Suppressor macrophage (primary cell): ENCODE measurements at regions not wholly inside any gene's neighbourhood (a gene's known extent, or its start where the extent isn't known, plus 50 kb on each side); places are given as distances from the start of the nearest gene placed in this dataset.

ENCODE experiments used
- DNase-seq, 4 experiments: peaks; one replicate each; pipeline ENCODE4 v3.0.0-alpha.2; 2020 to 2022

- DNase-seq, result peak in 2 of 4 experiments; percentile 32 to 42
Observed at GRCh38 chr1:58836408-58836807, 52.6 kb upstream of the JUN start.

DNA sequence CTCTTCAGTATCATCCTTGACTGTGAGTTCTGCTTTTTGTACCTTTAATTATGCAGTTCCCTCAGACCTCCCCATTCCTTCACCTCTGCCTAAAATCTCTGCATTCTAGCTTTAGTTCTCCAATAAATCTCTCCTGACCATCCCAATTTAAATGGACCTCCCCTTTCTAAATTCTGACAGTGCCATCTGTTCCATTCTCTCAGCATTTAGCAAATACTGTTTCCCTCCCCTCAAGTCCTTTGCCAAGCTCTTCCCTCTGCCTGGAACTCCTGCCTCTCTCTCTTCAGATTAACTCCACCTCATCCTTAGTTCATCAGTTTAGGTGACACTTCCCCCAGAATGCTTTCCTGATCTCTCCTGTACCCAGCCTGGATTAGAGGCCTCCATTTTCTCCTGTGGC is 54.0 kb upstream of the JUN start:
- DNase-seq, result no peak

DNA sequence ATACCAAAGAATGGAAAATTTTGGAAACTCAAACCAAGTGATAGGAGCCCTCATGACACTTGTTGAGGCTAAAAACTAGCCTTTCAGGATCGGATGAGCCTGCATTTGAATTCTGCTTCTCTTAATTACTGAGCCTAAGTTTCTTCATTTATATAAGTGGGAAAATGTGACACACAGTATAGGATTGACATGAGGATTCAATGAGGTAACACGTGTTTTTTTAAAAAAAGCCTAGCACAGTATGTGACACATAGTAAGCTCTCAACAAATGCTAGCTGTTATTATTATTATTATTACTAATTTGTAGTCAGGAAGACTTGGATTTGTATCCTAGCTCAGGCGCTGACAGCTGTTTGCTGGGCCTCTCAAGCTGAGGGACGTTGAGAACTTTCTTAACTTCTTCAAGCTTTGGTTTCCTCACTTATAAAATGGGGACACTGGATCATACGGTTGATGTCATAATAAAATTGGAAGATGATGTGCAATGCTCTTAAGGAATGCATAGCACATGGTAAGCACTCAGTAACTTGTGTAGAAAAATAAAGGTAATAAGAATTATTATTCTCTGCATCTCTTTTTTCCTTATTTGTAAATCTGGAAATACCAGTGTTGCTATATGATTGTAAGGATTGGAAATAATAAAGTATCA is 55.4 kb upstream of the JUN start:
- DNase-seq, result no peak

DNA sequence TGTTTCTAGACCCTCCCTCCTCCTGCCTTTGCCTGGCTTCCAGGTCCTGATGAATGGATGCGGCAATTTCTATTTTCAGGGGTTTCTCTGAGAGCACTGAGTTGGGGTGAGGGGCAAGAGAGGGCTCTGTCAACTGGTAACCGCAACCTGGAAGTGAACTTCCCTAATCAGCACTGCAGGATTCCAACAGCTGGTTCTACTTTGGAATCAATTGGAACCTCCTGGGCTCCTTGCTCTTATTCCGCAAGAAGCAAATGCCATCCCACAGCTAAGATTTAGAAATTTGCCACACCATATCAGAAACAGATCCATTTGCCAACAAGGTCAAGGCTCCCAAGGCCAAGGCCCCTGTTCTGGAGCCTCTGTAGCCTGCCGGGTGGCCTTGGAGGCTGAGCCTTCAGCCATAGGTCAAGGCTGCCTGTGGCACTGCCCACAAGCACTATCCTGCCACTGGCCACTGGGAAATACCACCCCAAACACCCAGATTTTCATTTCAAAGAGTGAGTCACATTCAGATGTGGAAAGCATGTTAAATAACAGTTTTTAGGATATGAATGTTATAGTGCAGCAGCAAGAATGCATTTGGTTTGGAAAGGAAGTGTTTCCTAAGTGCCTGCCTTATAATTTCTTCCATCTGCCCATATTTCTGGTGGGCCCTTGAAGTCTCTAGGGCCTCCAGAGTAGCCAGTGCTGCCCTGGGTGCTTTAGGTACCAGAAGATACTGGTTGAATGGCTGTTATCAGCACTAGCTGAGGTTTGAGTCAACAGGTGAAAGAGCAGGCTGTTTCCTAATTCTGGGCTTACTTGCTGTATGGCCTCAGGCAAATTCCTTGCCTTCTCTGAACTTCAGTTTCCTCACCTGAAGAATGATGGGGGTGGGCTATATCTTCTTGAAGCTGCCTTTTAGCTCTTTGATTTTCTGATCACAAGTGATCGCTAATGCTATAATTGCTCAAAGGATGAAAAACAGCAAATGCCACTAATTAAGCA is 56.3 kb upstream of the JUN start:
- DNase-seq, result no peak

GRCh38 chr1:58841455-58841854 is 57.6 kb upstream of the JUN start:
- peak; percentile 52 to 78 (median 73) for DNase-seq

GRCh38 chr1:58842941-58843340 is 59.1 kb upstream of the JUN start:
- no peak for DNase-seq

DNA sequence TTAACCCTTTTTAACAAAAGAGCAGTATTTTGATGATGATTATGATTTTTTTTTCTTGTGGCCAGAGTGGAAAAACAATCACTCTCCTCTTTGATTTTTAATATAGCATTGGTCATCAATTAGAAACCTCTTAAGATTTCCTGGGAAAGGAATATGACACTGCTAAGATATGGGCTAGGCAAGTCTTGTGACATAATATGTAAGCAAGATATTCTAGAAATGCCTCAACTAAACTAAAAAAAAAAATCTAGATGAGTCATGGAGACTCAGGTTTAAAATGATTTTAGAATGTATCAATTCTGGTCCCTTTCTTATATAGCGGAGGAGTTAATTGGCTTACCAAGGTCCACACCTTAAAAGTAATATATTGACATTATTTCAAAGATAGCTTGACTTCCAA is 60.3 kb upstream of the JUN start:
- no peak for DNase-seq

DNA sequence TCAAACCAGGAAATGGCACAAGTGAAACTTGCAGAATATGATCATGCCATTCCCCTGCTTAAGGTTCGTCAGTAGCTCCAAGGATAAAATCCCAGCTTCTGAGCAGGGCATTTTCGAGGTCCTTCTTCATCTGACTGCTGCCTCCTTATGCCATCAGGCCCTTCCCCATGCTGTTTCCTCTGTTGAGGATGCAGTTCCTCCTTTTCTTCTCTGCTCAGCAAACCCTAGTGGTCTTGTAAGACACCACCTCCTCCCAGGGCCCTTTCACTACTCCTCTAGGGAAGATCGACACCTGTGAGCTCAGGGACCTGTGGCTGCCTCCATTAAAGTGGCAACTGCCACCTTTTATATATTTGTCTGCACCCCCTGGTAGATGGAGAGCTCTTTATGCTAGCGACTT is 62.1 kb upstream of the JUN start:
- DNase-seq, result peak; percentile 50 to 80 (median 66)

DNA sequence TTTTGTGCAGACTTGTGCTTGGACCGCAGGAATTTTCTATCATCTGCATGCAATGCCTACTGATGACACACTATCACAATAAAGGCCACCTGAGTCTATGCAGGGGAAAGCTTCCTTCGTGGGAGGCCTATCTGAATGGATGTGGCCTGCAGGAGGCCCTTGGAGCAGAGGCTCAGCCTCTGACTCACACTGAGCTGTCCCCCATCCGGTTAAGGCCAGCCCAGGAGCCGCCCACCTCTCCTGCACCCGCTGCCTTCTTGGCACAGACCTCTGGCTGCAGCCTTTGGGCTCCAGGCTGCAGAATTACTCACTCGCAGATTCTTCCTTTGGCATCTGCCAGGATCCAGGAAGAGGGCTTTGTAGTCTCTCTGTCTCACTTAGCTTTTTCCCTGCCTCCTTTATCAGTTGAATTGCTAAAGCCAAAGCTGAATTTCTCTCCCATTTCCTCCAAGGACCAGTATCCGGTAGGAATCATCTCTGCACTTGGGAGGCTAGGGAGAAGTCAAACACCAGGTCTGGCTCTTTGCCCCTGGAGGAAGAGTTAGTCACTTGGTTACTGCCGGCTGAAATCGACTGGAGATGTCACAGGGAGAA is 65.1 kb upstream of the JUN start:
- peak; percentile 68 to 85 (median 81) for DNase-seq

DNA sequence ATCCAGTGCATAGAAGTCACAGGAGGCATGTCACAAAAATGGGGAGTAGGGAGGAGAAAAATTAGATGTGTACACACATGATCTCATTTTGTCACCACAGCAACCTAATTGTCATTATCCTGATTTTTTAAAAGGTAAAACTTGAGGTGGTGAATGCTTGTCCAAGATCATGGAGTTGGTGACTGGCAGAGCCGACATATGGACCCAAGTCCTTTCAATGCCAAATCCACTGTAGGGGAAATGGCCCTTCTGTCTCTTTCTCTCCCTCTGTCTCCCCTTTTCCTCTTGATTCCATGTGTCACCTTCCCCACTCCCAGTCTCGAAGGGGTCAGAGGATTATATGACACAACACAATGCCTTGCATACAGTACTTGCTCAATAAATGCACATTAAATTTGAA is 65.7 kb upstream of the JUN start:
- no peak for DNase-seq

DNA sequence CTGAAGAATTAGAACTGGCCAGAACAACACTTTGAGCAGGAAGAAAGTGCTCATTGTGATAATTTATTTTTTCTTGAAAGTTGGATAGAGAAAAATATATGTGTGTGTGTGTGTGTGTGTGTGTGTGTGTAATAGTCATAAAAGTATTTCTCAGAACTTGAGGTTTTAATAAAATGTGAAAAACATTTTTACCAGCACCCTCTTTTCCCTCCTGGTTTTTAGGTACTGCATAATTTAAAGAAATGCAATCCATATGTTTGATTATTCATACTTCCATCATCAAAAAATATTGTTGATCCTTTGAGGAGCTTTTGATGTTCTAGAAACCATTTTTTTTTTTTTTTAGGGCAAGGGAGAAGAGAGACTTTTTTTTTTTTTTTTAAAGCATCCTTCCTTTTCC is 66.8 kb upstream of the JUN start:
- DNase-seq, result no peak

- no peak for DNase-seq
Observed at GRCh38 chr1:58852731-58853485, 69.1 kb upstream of the JUN start.

DNA sequence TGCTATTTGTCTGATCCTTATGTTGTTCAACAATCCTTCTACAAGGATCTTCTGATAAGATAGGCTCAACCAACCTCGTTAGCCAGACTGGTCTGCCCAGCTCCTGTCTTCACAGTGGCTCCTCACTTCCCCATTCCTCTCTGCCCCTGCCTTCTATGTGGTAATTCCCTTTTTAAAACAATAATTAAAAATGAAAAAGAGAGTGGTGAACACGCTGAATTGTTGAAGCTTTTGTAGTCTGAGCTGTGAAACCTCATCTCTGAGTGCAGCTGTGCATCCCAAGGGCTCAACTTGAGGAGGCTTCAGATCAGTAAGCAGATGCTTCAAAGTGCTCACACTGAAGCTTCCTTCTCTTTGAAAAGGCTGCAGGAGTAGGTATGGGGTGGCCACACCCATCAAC is 70.7 kb upstream of the JUN start:
- DNase-seq, result peak; percentile 40 to 71 (median 64)

DNA sequence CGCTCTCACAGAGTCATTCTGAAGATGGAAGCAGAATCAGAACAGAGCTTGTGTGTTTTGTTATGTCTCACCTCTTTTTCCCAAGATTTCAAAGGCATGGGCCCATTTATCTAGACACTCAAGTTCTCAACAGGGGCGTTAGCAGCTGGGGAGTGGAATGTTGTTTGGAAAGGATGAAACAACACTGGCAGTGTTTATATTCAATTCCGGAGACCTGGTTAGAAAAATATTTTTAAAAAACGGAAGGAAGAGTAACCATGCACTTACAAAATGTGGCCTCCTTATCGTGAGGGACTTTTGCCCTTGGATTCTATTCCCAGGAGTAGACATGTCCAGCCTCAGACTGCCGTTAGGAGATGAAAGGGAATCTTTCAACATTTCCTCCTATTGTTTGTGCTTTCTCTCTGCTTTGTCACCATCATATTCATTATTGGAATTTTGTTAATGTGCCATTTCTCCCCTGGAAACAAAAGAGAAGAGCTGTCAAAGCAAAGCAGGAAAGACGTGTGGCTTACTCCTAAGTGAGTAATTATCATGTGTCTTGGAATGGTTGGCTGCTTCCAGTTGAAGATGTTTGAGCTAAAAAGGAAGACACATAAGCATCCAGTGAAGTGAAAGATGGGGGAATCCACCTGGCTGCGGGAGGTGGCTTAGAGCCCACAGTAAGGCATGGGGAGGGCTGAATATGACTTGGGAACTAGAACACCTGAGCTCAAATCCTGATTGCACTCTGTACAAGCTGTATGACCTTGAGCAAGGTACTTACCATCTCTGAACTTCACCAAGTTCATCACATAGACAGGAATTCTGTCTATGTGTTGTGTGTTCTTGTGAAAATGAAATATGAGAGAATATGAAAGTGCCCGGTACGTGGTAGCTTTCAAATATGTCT is 71.7 kb upstream of the JUN start:
- no peak for DNase-seq

GRCh38 chr1:58856281-58856680 is 72.4 kb upstream of the JUN start:
- peak in 3 of 4 experiments; percentile 39 to 55 (median 46) for DNase-seq

GRCh38 chr1:58857680-58858673 is 74.1 kb upstream of the JUN start:
- DNase-seq, result peak in 1 of 4 experiments; percentile 26

DNA sequence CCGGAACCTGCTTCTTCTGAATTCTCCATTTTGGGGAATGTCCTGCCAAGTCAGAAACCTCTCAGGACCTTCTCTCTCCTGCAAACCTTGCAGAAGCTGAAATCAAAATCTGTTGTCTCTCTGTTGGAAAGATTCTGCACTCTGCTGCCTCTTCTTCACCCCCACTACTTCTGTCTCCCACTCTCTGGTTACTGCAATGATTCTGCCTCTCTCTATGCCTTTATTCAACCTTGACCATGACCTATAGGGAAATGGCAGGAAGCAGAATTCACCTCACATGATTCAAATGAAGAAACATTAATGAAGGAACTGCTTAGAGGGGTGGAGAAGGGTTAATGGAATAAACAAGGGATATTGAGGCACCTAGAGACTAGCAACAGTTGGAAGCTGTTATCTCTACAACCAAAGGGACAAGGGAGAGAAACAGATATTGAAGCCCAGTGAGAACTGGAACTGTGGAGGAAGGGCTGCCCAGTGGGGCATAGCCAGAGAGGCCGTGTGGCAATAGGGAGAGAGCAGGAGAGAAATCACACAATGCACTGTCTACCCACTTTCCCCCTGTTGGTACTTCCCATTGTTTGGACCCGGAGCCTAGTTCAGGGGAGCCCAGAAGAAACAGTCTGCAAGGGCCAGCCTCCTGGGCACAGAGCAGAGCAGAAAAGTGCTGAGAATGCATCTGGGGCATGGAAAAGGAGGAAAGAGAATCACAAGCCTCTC is 76.1 kb upstream of the JUN start:
- peak; percentile 18 to 58 (median 52) for DNase-seq

- DNase-seq, result no peak
Observed at GRCh38 chr1:58861076-58861475, 77.2 kb upstream of the JUN start.

DNA sequence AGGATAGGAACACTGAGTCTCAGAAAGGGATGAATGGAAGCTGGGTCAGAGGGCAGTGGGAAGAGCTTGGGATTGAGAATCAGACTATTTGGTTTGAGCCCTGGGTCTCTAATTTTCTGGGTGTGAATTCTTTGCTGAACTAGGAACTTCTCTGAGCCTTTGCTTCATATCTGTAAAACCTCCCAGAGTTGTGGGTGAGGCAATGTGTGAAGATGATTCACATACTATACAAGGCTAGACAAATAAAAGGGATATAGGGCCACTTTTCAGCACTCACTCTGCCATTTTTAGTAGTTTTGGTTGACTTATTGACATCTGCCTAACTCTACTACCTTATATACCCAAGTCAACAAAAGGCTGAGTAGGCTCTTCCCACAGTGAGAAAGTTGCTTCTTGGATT is 77.7 kb upstream of the JUN start:
- DNase-seq, result peak; percentile 52 to 77 (median 67)
